HUES64 (cell line): ENCODE measurements at regions not wholly inside any gene's neighbourhood (a gene's known extent, or its start where the extent isn't known, plus 50 kb on each side); places are given as distances from the start of the nearest gene placed in this dataset.

ENCODE experiments used
- H3K27ac ChIP-seq: 2 replicates; pipeline ENCODE4 v1.7.0; 2013; ENCODE audit warnings: low read depth, low read length, inconsistent platforms
- H3K27me3 ChIP-seq: 2 replicates; pipeline ENCODE4 v1.6.1; 2013; ENCODE audit warnings: mild to moderate bottlenecking, low read length; ENCODE audit not compliant: insufficient read depth
- H3K36me3 ChIP-seq: 2 replicates; pipeline ENCODE4 v1.6.1; 2013; ENCODE audit warnings: mild to moderate bottlenecking, low read length; ENCODE audit not compliant: insufficient read depth
- H3K4me1 ChIP-seq: 2 replicates; pipeline ENCODE4 v1.6.1; 2013; ENCODE audit warnings: mild to moderate bottlenecking, low read length, moderate library complexity; ENCODE audit not compliant: insufficient read depth
- H3K4me3 ChIP-seq: 2 replicates; pipeline ENCODE4 v1.5.1; 2013; ENCODE audit warnings: mild to moderate bottlenecking, low read length, moderate library complexity
- H3K9ac ChIP-seq: 2 replicates; pipeline ENCODE4 v1.6.1; 2013; ENCODE audit warnings: mild to moderate bottlenecking, low read depth, low read length
- H3K9me3 ChIP-seq: 2 replicates; pipeline ENCODE4 v1.6.1; 2013; ENCODE audit warnings: low read depth, low read length; ENCODE audit not compliant: insufficient read depth
- WGBS: fragments of 150-250, 120-280 bp; methylation state at CpG from one replicate; pipeline ENCODE4 v1.1.7; 2013; ENCODE audit warnings: missing lambda C conversion rate; 5-methylcytosine and 5-hydroxymethylcytosine counted together

- H3K4me1 ChIP-seq: peaks cover 8% of the 10 kb centered on the region
- no peak overlapping the region for H3K9ac ChIP-seq
- H3K9me3 ChIP-seq: no peaks in the 10 kb centered on the region
- WGBS: 95% methylated on average over 28 of the region's 28 CpGs
- no peak overlapping the region for H3K27ac ChIP-seq
- H3K27me3 ChIP-seq: 0 out of 2 replicates have a peak, but pooled peaks cover 5% of the 10 kb centered on the region
- no peaks in the 10 kb centered on the region for H3K36me3 ChIP-seq
- H3K4me3 ChIP-seq: no peak overlapping the region
Observed at GRCh38 chr1:5479876-5480646, 512.2 kb downstream of the NPHP4 start.

GRCh38 chr1:5478961-5479360 is 513.3 kb downstream of the NPHP4 start:
- Histone ChIP-seq H3K27me3 (0 out of 2 replicates have a peak, but pooled peaks cover 5% of the 10 kb centered on the region), H3K27ac (no peak overlapping the region), H3K9ac (no peak overlapping the region), H3K9me3 (no peaks in the 10 kb centered on the region), H3K4me3 (no peak overlapping the region), H3K4me1 (peaks cover 8% of the 10 kb centered on the region), H3K36me3 (no peaks in the 10 kb centered on the region)
- WGBS: 90% methylated on average over 9 of the region's 9 CpGs

GRCh38 chr1:5478156-5478695 is 514.0 kb downstream of the NPHP4 start:
- WGBS: 92% methylated on average over 6 of the region's 6 CpGs
- Histone ChIP-seq H3K9me3 (no peaks in the 10 kb centered on the region), H3K27ac (no peak overlapping the region), H3K27me3 (0 out of 2 replicates have a peak, but pooled peaks cover 5% of the 10 kb centered on the region), H3K9ac (no peak overlapping the region), H3K4me1 (peaks cover 8% of the 10 kb centered on the region), H3K36me3 (no peaks in the 10 kb centered on the region), H3K4me3 (no peak overlapping the region)

- no peak overlapping the region for H3K9ac ChIP-seq
- H3K4me1 ChIP-seq: peaks cover 8% of the 10 kb centered on the region
- 91% methylated on average over 11 of the region's 11 CpGs for WGBS
- no peaks in the 10 kb centered on the region for H3K36me3 ChIP-seq
- no peaks in the 10 kb centered on the region for H3K9me3 ChIP-seq
- no peak overlapping the region for H3K27ac ChIP-seq
- 0 out of 2 replicates have a peak, but pooled peaks cover 5% of the 10 kb centered on the region for H3K27me3 ChIP-seq
- H3K4me3 ChIP-seq: no peak overlapping the region
Observed at GRCh38 chr1:5477716-5478115, 514.5 kb downstream of the NPHP4 start.

- H3K36me3 ChIP-seq: no peaks in the 10 kb centered on the region
- no peak overlapping the region for H3K27ac ChIP-seq
- WGBS: 77% methylated on average over 4 of the region's 5 CpGs
Observed at GRCh38 chr1:5475572-5475971, 516.7 kb downstream of the NPHP4 start.

GRCh38 chr1:5473268-5473667 is 519.0 kb downstream of the NPHP4 start:
- H3K4me3 ChIP-seq: no peak overlapping the region

More at GRCh38 chr1:5475572-5475971, 516.7 kb downstream of the NPHP4 start:
- H3K9ac ChIP-seq: no peak overlapping the region
- H3K4me3 ChIP-seq: no peak overlapping the region
- H3K4me1 ChIP-seq: peaks cover 8% of the 10 kb centered on the region
- H3K27me3 ChIP-seq: no peaks in the 10 kb centered on the region
- H3K9me3 ChIP-seq: no peaks in the 10 kb centered on the region

GRCh38 chr1:5466487-5466886 is 525.7 kb downstream of the NPHP4 start:
- H3K27me3 ChIP-seq: no peaks in the 10 kb centered on the region
- no peaks in the 10 kb centered on the region for H3K36me3 ChIP-seq
- H3K9me3 ChIP-seq: 0 out of 2 replicates have a peak, but pooled peaks cover 9% of the 10 kb centered on the region
- no peak overlapping the region for H3K4me3 ChIP-seq
- H3K4me1 ChIP-seq: no peaks in the 10 kb centered on the region
- WGBS: 92% methylated on average over 3 of the region's 3 CpGs
- H3K9ac ChIP-seq: no peak overlapping the region
- H3K27ac ChIP-seq: no peak overlapping the region

More at GRCh38 chr1:5473268-5473667, 519.0 kb downstream of the NPHP4 start:
- 93% methylated on average over 12 of the region's 12 CpGs for WGBS
- Histone ChIP-seq H3K9me3 (no peaks in the 10 kb centered on the region), H3K36me3 (no peaks in the 10 kb centered on the region), H3K9ac (no peak overlapping the region), H3K27me3 (no peaks in the 10 kb centered on the region), H3K27ac (no peak overlapping the region), H3K4me1 (peaks cover 8% of the 10 kb centered on the region)

GRCh38 chr1:5465281-5465711 is 526.9 kb downstream of the NPHP4 start:
- Histone ChIP-seq H3K4me3 (no peak overlapping the region), H3K27me3 (no peaks in the 10 kb centered on the region), H3K9me3 (0 out of 2 replicates have a peak, but pooled peaks cover 11% of the 10 kb centered on the region), H3K36me3 (no peaks in the 10 kb centered on the region), H3K4me1 (no peaks in the 10 kb centered on the region), H3K27ac (no peak overlapping the region), H3K9ac (no peak overlapping the region)
- 91% methylated on average over 7 of the region's 7 CpGs for WGBS

GRCh38 chr1:5464366-5464765 is 527.9 kb downstream of the NPHP4 start:
- Histone ChIP-seq H3K9me3 (0 out of 2 replicates have a peak, but pooled peaks cover 11% of the 10 kb centered on the region), H3K27ac (no peak overlapping the region), H3K4me1 (no peaks in the 10 kb centered on the region), H3K36me3 (no peaks in the 10 kb centered on the region), H3K4me3 (no peak overlapping the region), H3K9ac (no peak overlapping the region), H3K27me3 (no peaks in the 10 kb centered on the region)
- WGBS: 91% methylated on average over 11 of the region's 11 CpGs

GRCh38 chr1:5460974-5461373 is 531.3 kb downstream of the NPHP4 start:
- Histone ChIP-seq H3K27ac (no peak overlapping the region), H3K9ac (no peak overlapping the region), H3K4me3 (no peak overlapping the region), H3K27me3 (no peaks in the 10 kb centered on the region), H3K4me1 (peaks cover 4% of the 10 kb centered on the region; the same call in 1 of the 2 replicates), H3K9me3 (0 out of 2 replicates have a peak, but pooled peaks cover 8% of the 10 kb centered on the region), H3K36me3 (no peaks in the 10 kb centered on the region)
- WGBS: 83% methylated on average over 5 of the region's 5 CpGs

GRCh38 chr1:5459839-5460610 is 532.2 kb downstream of the NPHP4 start:
- peaks cover 13% of the 10 kb centered on the region; the same call in 1 of the 2 replicates for H3K4me1 ChIP-seq
- H3K9ac ChIP-seq: no peak overlapping the region
- H3K9me3 ChIP-seq: 0 out of 2 replicates have a peak, but pooled peaks cover 8% of the 10 kb centered on the region
- 83% methylated on average over 11 of the region's 11 CpGs for WGBS
- no peak overlapping the region for H3K27ac ChIP-seq
- no peaks in the 10 kb centered on the region for H3K36me3 ChIP-seq
- H3K4me3 ChIP-seq: no peak overlapping the region
- H3K27me3 ChIP-seq: no peaks in the 10 kb centered on the region
